Activated CD4-positive, alpha-beta T cell treated with anti-CD3 and anti-CD28 coated beads for 1 hour (primary cell): ENCODE measurements at regions not wholly inside any gene's neighbourhood (a gene's known extent, or its start where the extent isn't known, plus 50 kb on each side); places are given as distances from the start of the nearest gene placed in this dataset.

Source experiments
- DNase-seq: peaks from one replicate; pipeline ENCODE4 v3.0.0-alpha.2; 2020

DNA sequence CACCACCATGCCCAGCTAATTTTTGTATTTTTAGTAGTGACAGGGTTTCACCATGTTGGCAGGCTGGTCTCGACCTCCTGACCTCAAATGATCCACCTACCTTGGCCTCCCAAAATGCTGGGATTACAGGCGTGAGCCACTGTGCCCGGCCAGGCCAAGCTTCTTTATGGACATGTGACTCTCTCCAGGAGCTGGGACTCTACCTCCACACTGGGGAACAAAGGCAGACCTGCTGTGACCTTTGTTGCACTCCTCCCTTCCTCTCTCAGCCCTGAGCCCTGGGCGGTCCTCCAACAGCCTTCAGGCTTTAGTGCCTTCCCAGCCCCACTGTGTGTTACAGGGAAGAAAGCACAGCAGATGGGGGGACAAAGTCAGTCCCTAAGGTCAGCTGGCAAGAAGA is 55.0 kb upstream of the DUSP5 start:
- no peak for DNase-seq

DNA sequence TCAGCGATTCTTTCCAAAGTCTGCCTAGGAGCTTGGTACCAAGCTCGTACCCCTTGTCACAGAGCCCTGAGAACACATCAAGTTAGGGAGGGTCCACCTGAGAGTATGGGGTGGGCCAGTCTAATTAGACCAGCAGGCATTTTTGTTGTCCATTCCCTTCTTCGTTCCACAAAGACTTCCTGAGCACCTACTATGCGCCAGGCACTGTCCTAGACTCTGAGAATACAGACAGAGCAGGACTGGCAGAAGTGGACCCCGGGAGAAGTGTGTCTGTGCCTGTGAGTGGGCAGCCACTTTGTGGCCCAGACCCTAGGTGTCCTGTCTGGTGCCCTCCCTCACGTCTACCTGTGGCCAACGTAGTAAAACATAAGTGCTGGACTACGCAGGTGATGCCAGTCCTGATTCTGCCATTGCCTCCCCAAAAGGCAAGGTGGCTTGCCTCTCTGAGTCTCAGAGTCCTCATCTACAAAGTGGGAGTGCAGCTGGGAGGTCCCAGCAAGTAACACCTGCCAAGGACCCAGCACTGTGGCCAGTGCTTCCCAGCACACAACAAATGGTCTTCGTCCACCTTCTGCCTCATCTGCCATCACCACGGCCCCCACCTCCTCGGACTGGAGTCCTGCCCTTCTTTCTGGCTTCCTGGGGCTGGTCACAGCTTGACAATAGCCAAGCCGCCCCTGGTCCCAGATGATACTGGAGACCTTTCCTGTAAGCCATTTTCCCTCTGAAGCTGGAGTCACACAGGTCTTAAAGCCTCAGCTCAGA is 54.3 kb upstream of the DUSP5 start:
- no peak for DNase-seq

DNA sequence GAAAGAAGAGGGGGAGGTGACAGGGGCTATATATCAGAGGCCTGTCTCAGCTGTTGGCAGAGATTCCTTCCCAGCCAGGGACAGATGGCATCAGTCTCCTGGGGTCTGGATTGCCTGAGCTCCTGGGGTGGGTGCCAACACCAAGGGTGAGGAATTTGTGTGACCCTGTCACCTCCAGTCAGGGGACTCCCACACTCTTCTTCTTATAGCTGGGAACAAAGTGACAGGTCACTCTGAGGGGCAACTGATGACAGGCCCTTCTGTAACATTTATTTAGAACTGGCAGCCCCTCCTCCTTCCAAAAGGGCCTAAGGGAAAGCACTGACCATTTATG is 53.7 kb upstream of the DUSP5 start:
- no peak for DNase-seq

DNA sequence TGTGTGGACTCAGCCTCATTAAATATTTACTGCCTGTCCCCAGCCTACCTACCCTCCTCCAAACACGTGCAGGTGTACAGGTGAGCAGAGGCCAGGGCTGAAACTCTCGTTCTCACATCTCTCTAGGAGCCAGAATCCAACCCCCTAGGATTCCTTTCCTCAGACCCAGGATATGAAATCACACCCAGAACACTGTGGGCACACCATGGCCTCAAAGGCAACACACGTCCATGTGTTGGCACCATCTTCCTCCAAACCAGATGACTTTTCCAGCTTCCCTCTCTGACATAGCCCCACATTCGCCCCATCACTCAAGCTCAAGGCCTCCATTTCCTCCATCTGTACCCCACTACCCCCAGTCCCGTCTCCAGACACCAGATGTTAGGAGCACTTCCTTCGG is 51.8 kb upstream of the DUSP5 start:
- no peak for DNase-seq

DNA sequence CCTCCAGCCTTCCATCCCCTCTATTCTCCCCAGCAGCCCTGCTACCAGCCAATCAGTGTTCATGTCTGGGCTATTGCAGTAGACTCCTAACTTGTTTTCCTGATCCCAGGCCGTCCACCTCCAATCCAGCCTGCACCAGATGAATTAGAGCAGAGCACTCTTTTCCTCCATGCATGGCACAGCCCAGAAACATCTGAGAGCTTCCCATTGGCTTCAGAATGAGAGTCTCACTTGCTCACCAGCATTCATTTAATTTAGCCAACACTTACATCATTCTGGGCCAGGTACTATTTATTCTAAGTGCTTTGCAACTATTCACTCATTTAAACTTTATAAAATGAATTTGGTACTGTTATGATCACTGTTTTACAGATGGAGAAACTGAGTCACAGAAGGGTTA is 51.4 kb upstream of the DUSP5 start:
- DNase-seq: no peak

DNA sequence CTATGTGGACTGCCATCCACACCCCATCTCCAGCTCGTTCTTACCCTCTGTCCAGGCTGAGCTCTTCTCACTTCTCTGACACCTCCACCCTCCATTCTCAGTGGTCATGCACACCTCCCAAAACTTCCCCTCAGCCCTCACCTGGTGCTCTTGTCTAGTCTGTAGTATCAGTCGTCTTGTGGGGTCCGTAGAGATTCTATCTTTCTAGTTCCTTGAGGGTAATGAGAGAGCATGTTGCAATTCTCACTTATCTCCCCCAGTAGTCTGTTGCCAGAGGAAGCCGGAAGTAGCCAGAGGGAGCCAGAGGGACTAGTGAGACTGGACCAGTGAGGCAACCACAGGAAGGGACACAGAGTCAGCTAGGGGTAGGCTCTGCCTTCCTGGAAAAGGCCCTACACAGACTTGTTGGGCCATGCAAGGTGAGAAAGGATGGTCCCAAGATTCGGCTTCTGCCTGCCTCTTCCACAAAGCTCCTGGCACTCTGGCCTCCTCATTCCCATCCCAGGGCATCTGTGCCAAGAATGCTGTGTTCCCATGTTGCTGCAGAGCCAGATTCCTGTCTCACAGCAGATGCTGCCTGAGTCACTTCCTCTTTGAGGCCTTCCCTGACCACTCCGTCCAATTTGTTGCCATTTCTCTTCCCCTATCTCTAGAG is 50.6 kb upstream of the DUSP5 start:
- DNase-seq: no peak

DNA sequence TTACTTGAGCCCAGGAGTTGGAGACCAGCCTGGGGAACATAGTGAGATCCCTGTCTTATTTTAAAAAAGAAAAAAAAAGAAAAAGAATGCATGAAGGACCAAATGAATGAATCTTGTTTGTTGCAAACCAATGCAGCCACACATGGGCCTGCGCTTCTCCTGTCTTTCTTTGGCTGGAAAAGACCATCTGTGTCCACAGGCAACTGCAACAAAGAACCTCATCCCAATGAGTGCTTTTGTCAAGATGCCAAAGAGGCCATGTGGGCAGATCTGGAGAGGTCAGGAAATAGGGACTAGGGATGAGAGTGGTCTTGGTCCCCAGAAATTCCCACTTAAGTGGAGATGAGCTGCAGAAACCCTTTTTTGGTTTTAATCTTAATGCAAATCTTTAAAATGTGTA is 49.8 kb upstream of the DUSP5 start:
- DNase-seq: no peak
